HuH-7 (cell line): ENCODE measurements at regions not wholly inside any gene's neighbourhood (a gene's known extent, or its start where the extent isn't known, plus 50 kb on each side); places are given as distances from the start of the nearest gene placed in this dataset.

Source experiments
- DNase-seq: peaks from one replicate; pipeline ENCODE4 v3.0.0; 2011; ENCODE audit warnings: low spot score

GRCh38 chr9:29701559-29701958 lies 2128.3 kb upstream of the C9orf72 start:
- DNase-seq = no peak

- DNase-seq = no peak
Observed at GRCh38 chr9:29701971-29702370, 2128.7 kb upstream of the C9orf72 start.

- no peak for DNase-seq
Observed at GRCh38 chr9:29714860-29715259, 2141.6 kb upstream of the C9orf72 start.

- no peak for DNase-seq
Observed at GRCh38 chr9:29717631-29718030, 2144.3 kb upstream of the C9orf72 start.

GRCh38 chr9:29730163-29730562 lies 2156.9 kb upstream of the C9orf72 start:
- DNase-seq = no peak

- no peak for DNase-seq
Observed at GRCh38 chr9:29740518-29740917, 2167.2 kb upstream of the C9orf72 start.

- no peak for DNase-seq
Observed at GRCh38 chr9:29741169-29741568, 2167.9 kb upstream of the C9orf72 start.

GRCh38 chr9:29750062-29750461 lies 2176.8 kb upstream of the C9orf72 start:
- no peak for DNase-seq

- DNase-seq = no peak
Observed at GRCh38 chr9:29751226-29751625, 2177.9 kb upstream of the C9orf72 start.

- DNase-seq = no peak
Observed at GRCh38 chr9:29753638-29754037, 2180.4 kb upstream of the C9orf72 start.

- no peak for DNase-seq
Observed at GRCh38 chr9:29769019-29769418, 2195.7 kb upstream of the C9orf72 start.

- no peak for DNase-seq
Observed at GRCh38 chr9:29773676-29774075, 2200.4 kb upstream of the C9orf72 start.

- no peak for DNase-seq
Observed at GRCh38 chr9:29775491-29775890, 2202.2 kb upstream of the C9orf72 start.

GRCh38 chr9:29778281-29778849 lies 2205.1 kb upstream of the C9orf72 start:
- DNase-seq = no peak

GRCh38 chr9:29793970-29794369 lies 2220.7 kb upstream of the C9orf72 start:
- no peak for DNase-seq

- no peak for DNase-seq
Observed at GRCh38 chr9:29796291-29796952, 2223.1 kb upstream of the C9orf72 start.

GRCh38 chr9:29798599-29798998 lies 2225.3 kb upstream of the C9orf72 start:
- DNase-seq = no peak

GRCh38 chr9:29799227-29799626 lies 2225.9 kb upstream of the C9orf72 start:
- DNase-seq = no peak

- DNase-seq = no peak
Observed at GRCh38 chr9:29800821-29801220, 2227.5 kb upstream of the C9orf72 start.

- no peak for DNase-seq
Observed at GRCh38 chr9:29802454-29802853, 2229.2 kb upstream of the C9orf72 start.

GRCh38 chr9:29806937-29807618 lies 2233.8 kb upstream of the C9orf72 start:
- DNase-seq = no peak

- no peak for DNase-seq
Observed at GRCh38 chr9:29816954-29817703, 2243.8 kb upstream of the C9orf72 start.

- DNase-seq = no peak
Observed at GRCh38 chr9:29822458-29822857, 2249.2 kb upstream of the C9orf72 start.
